Stomach smooth muscle (tissue), 2 donors: ENCODE measurements at regions not wholly inside any gene's neighbourhood (a gene's known extent, or its start where the extent isn't known, plus 50 kb on each side); places are given as distances from the start of the nearest gene placed in this dataset.

ENCODE experiments used
- H3K27ac ChIP-seq: one replicate; pipeline ENCODE4 v1.7.0; 2013; ENCODE audit warnings: mild to moderate bottlenecking, low read length, inconsistent platforms
- H3K27me3 ChIP-seq, 2 donors: one replicate each; pipeline ENCODE4 v1.7.0; 2013; ENCODE audit warnings: low read length in 2 of 2; ENCODE audit not compliant: insufficient read depth in 2 of 2, control insufficient read depth in 1 of 2
- H3K36me3 ChIP-seq, 2 donors: one replicate each; pipeline ENCODE4 v1.7.0; 2013; ENCODE audit warnings: low read length in 2 of 2; ENCODE audit not compliant: control insufficient read depth in 2 of 2, insufficient read depth in 2 of 2
- H3K4me1 ChIP-seq: one replicate; pipeline ENCODE4 v1.7.0; 2013; ENCODE audit warnings: low read length; ENCODE audit not compliant: control insufficient read depth, insufficient read depth
- H3K4me3 ChIP-seq, 2 donors: one replicate each; pipeline ENCODE4 v1.7.0; 2013; ENCODE audit warnings: low read length in 2 of 2
- H3K9ac ChIP-seq, 2 donors: one replicate each; pipeline ENCODE4 v1.7.0; 2013; ENCODE audit warnings: low read length in 2 of 2, mild to moderate bottlenecking in 1 of 2
- H3K9me3 ChIP-seq, 2 donors: one replicate each; pipeline ENCODE4 v1.7.0; 2013; ENCODE audit warnings: low read length in 2 of 2; ENCODE audit not compliant: control insufficient read depth in 2 of 2
- donor health status: healthy.
- donor health status: Pancreatic carcinoma.

- Histone ChIP-seq H3K27me3 (no peaks in the 10 kb centered on the region), H3K36me3 (no peaks in the 10 kb centered on the region), H3K9me3 (no peaks in the 10 kb centered on the region), H3K9ac (no peak overlapping the region), H3K4me3 (no peak overlapping the region), H3K4me1 (no peaks in the 10 kb centered on the region), H3K27ac (no peak overlapping the region)
Observed at GRCh38 chr5:152990217-152990616, 500.3 kb upstream of the GRIA1 start.

GRCh38 chr5:152990649-152991048 lies 499.8 kb upstream of the GRIA1 start:
- H3K4me1 ChIP-seq, result no peaks in the 10 kb centered on the region
- H3K36me3 ChIP-seq, result no peaks in the 10 kb centered on the region
- H3K27me3 ChIP-seq, result no peaks in the 10 kb centered on the region
- no peaks in the 10 kb centered on the region for H3K9me3 ChIP-seq
- no peak overlapping the region for H3K27ac ChIP-seq
- no peak overlapping the region for H3K4me3 ChIP-seq
- H3K9ac ChIP-seq, result no peak overlapping the region

- Histone ChIP-seq H3K27ac (no peak overlapping the region), H3K27me3 (no peaks in the 10 kb centered on the region), H3K9ac (no peak overlapping the region), H3K4me1 (no peaks in the 10 kb centered on the region), H3K9me3 (no peaks in the 10 kb centered on the region), H3K36me3 (no peaks in the 10 kb centered on the region), H3K4me3 (no peak overlapping the region)
Observed at GRCh38 chr5:152994033-152994680, 496.3 kb upstream of the GRIA1 start.

GRCh38 chr5:152995214-152995725 lies 495.2 kb upstream of the GRIA1 start:
- no peaks in the 10 kb centered on the region for H3K4me1 ChIP-seq
- no peak overlapping the region for H3K27ac ChIP-seq
- H3K9ac ChIP-seq, result no peak overlapping the region
- H3K4me3 ChIP-seq, result no peak overlapping the region
- H3K9me3 ChIP-seq, result no peaks in the 10 kb centered on the region
- H3K27me3 ChIP-seq, result no peaks in the 10 kb centered on the region
- no peaks in the 10 kb centered on the region for H3K36me3 ChIP-seq

- Histone ChIP-seq H3K9me3 (peaks cover 0 to 10% of the 10 kb centered on the region in 2 donors), H3K27ac (no peak overlapping the region), H3K4me1 (no peaks in the 10 kb centered on the region), H3K27me3 (no peaks in the 10 kb centered on the region), H3K36me3 (no peaks in the 10 kb centered on the region), H3K9ac (no peak overlapping the region), H3K4me3 (no peak overlapping the region)
Observed at GRCh38 chr5:153005711-153006110, 484.8 kb upstream of the GRIA1 start.

GRCh38 chr5:153006681-153007080 lies 483.8 kb upstream of the GRIA1 start:
- Histone ChIP-seq H3K36me3 (no peaks in the 10 kb centered on the region), H3K9me3 (peaks cover 0 to 10% of the 10 kb centered on the region in 2 donors), H3K4me3 (no peak overlapping the region), H3K9ac (no peak overlapping the region), H3K4me1 (no peaks in the 10 kb centered on the region), H3K27me3 (no peaks in the 10 kb centered on the region), H3K27ac (no peak overlapping the region)

- Histone ChIP-seq H3K27me3 (no peaks in the 10 kb centered on the region), H3K9ac (no peak overlapping the region)
Observed at GRCh38 chr5:153014194-153014593, 476.3 kb upstream of the GRIA1 start.

GRCh38 chr5:153018121-153018520 lies 472.3 kb upstream of the GRIA1 start:
- Histone ChIP-seq H3K27ac (no peak overlapping the region), H3K36me3 (no peaks in the 10 kb centered on the region), H3K9ac (no peak overlapping the region), H3K4me1 (no peaks in the 10 kb centered on the region), H3K9me3 (peaks cover 10 to 19% of the 10 kb centered on the region in 2 donors), H3K27me3 (no peaks in the 10 kb centered on the region), H3K4me3 (no peak overlapping the region)

More at GRCh38 chr5:153014194-153014593, 476.3 kb upstream of the GRIA1 start:
- Histone ChIP-seq H3K4me1 (no peaks in the 10 kb centered on the region), H3K9me3 (peaks cover 7% of the 10 kb centered on the region in 2 donors), H3K36me3 (no peaks in the 10 kb centered on the region), H3K4me3 (no peak overlapping the region), H3K27ac (no peak overlapping the region)

GRCh38 chr5:153030755-153031725 lies 459.4 kb upstream of the GRIA1 start:
- H3K9me3 ChIP-seq, result no peaks in the 10 kb centered on the region
- H3K4me3 ChIP-seq, result no peak overlapping the region
- H3K9ac ChIP-seq, result no peak overlapping the region
- no peak overlapping the region for H3K27ac ChIP-seq
- no peaks in the 10 kb centered on the region for H3K27me3 ChIP-seq
- H3K36me3 ChIP-seq, result no peaks in the 10 kb centered on the region
- H3K4me1 ChIP-seq, result no peaks in the 10 kb centered on the region

GRCh38 chr5:153039501-153039900 lies 451.0 kb upstream of the GRIA1 start:
- no peak overlapping the region for H3K9ac ChIP-seq
- no peaks in the 10 kb centered on the region for H3K4me1 ChIP-seq
- H3K27ac ChIP-seq, result no peak overlapping the region
- H3K27me3 ChIP-seq, result no peaks in the 10 kb centered on the region
- no peaks in the 10 kb centered on the region for H3K36me3 ChIP-seq
- no peaks in the 10 kb centered on the region for H3K9me3 ChIP-seq
- no peak overlapping the region for H3K4me3 ChIP-seq
